NT2/D1 (cell line): ENCODE measurements at regions not wholly inside any gene's neighbourhood (a gene's known extent, or its start where the extent isn't known, plus 50 kb on each side); places are given as distances from the start of the nearest gene placed in this dataset.

Experiments
- SUZ12 ChIP-seq: IDR thresholded peaks from 2 replicates; pipeline ENCODE4 v1.6.1; 2011; ENCODE audit not compliant: insufficient read length, insufficient read depth; ENCODE audit errors: extremely low read depth
- ZNF274 ChIP-seq: IDR thresholded peaks from 2 replicates; pipeline ENCODE4 v1.6.1; 2011; ENCODE audit warnings: mild to moderate bottlenecking, low read depth, low read length

DNA sequence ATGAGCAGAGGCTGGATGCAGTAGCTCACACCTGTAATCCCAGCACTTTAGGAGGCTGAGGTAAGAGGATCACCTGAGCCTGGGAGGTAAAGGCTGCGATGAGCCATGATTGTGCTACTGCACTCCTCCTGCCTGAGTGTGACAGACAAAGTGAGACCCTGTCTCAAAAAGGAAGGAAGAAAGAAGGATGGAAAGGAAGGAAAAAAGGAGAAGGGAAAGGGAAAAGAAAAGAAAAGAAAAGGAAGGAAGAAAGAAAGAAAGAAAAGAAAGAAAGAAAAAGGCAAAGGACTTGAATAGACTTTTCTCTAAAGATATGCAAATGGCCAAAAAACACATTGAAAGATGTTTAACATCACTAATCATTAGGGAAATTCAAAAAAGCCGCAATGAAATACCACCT lies 215.3 kb upstream of the MYLIP start:
- TF ChIP-seq ZNF274 (no peak), SUZ12 (no peak)
